BJ (cell line): ENCODE measurements at regions not wholly inside any gene's neighbourhood (a gene's known extent, or its start where the extent isn't known, plus 50 kb on each side); places are given as distances from the start of the nearest gene placed in this dataset.
"Not testable (repeated sequence)": the region's sequence is repeated elsewhere in the genome, so short reads cannot be mapped to it uniquely, and the experiment has no call there.

Experiments
- CTCF ChIA-PET: fragments of 350-600 bp; formaldehyde crosslinking; extraction: SDS; loops from one replicate; lab custom pipeline; 2021; ENCODE audit warnings: antibody characterized with exemption, inconsistent platforms; lab: Yijun Ruan, JAX
- POLR2A ChIA-PET: fragments of 300-600 bp; sonication (Branson Sonifier 250); formaldehyde crosslinking; extraction: SDS; loops from one replicate; lab custom pipeline; 2021; ENCODE audit warnings: antibody characterized with exemption; lab: Charles Lee
- DNase-seq: peaks from one replicate; pipeline ENCODE4 v3.0.0-alpha.2; 2011; ENCODE audit warnings: low read depth
- H3K27me3 ChIP-seq: 2 replicates; pipeline ENCODE4 v1.6.0; 2011; ENCODE audit warnings: low read length; ENCODE audit not compliant: control insufficient read depth, insufficient read depth
- H3K36me3 ChIP-seq: 2 replicates; pipeline ENCODE4 v1.5.1; 2011; ENCODE audit warnings: low read length; ENCODE audit not compliant: control insufficient read depth, insufficient read depth
- H3K4me3 ChIP-seq: 2 replicates; pipeline ENCODE4 v1.5.1; 2011; ENCODE audit warnings: low read depth, mild to moderate bottlenecking, control low read depth, low read length
- CTCF ChIP-seq: IDR thresholded peaks from 2 replicates; pipeline ENCODE4 v1.5.1; 2011; ENCODE audit warnings: low read depth, mild to moderate bottlenecking, control low read depth, inconsistent platforms, low read length, moderate library complexity; ENCODE audit not compliant: insufficient read depth

GRCh38 chr13:90883592-90883991 is 463.9 kb upstream of the MIR17HG start:
- no peak for DNase-seq
- ChIA-PET CTCF (no interaction called here), POLR2A (no interaction called here)
- Histone ChIP-seq H3K36me3 (no peaks in the 10 kb centered on the region), H3K27me3 (no peaks in the 10 kb centered on the region), H3K4me3 (no peak overlapping the region)
- no peak for TF ChIP-seq CTCF

GRCh38 chr13:90884066-90884465 is 463.4 kb upstream of the MIR17HG start:
- Histone ChIP-seq H3K4me3 (no peak overlapping the region), H3K27me3 (no peaks in the 10 kb centered on the region), H3K36me3 (no peaks in the 10 kb centered on the region)
- DNase-seq, result no peak
- CTCF ChIA-PET, result no interaction called here
- no peak for TF ChIP-seq CTCF
- POLR2A ChIA-PET, result no interaction called here

- CTCF ChIA-PET, result no interaction called here
- no peaks in the 10 kb centered on the region for H3K36me3 ChIP-seq
- TF ChIP-seq CTCF, result no peak
- no peak overlapping the region for H3K4me3 ChIP-seq
- no peaks in the 10 kb centered on the region for H3K27me3 ChIP-seq
- no peak for DNase-seq
- POLR2A ChIA-PET, result no interaction called here
These were observed 457.3 kb upstream of the MIR17HG start for GRCh38 chr13:90889906-90890834.

GRCh38 chr13:90891329-90891728 is 456.2 kb upstream of the MIR17HG start:
- Histone ChIP-seq H3K4me3 (no peak overlapping the region), H3K27me3 (no peaks in the 10 kb centered on the region), H3K36me3 (no peaks in the 10 kb centered on the region)
- CTCF ChIA-PET, result no interaction called here
- no peak for DNase-seq
- no peak for TF ChIP-seq CTCF
- POLR2A ChIA-PET, result no interaction called here

- POLR2A ChIA-PET, CTCF ChIA-PET, H3K4me3 ChIP-seq, H3K27me3 ChIP-seq, DNase-seq, H3K36me3 ChIP-seq: not testable (repeated sequence)
These were observed 454.3 kb upstream of the MIR17HG start for GRCh38 chr13:90893199-90893598.
